H9 (cell line): ENCODE measurements at regions not wholly inside any gene's neighbourhood (a gene's known extent, or its start where the extent isn't known, plus 50 kb on each side); places are given as distances from the start of the nearest gene placed in this dataset.
"Not testable (repeated sequence)": the region's sequence is repeated elsewhere in the genome, so short reads cannot be mapped to it uniquely, and the experiment has no call there.

Experiments used
- DNase-seq: peaks from one replicate; pipeline ENCODE4 v3.0.0-alpha.2; 2017
- H2AFZ ChIP-seq: one replicate; pipeline ENCODE4 v1.6.1; 2013; ENCODE audit warnings: mild to moderate bottlenecking, low read length, control low read depth, moderate library complexity
- H2AK5ac ChIP-seq: 2 replicates; pipeline ENCODE4 v1.6.1; 2013; ENCODE audit warnings: low read length, control low read depth, mixed read lengths; ENCODE audit not compliant: insufficient read length
- H2BK120ac ChIP-seq: one replicate; pipeline ENCODE4 v1.6.1; 2013; ENCODE audit warnings: low read depth, mild to moderate bottlenecking, low read length, control low read depth, inconsistent platforms; ENCODE audit not compliant: poor library complexity, severe bottlenecking
- H2BK12ac ChIP-seq: 2 replicates; pipeline ENCODE4 v1.6.1; 2013; ENCODE audit warnings: low read length, control low read depth, mixed read lengths, low read depth; ENCODE audit not compliant: insufficient read length
- H2BK15ac ChIP-seq: 2 replicates; pipeline ENCODE4 v1.6.1; 2013; ENCODE audit warnings: low read depth, low read length, control low read depth
- H2BK20ac ChIP-seq: one replicate; pipeline ENCODE4 v1.6.1; 2013; ENCODE audit warnings: low read depth, mild to moderate bottlenecking, low read length, control low read depth, inconsistent platforms; ENCODE audit not compliant: poor library complexity, severe bottlenecking
- H2BK5ac ChIP-seq: 2 replicates; pipeline ENCODE4 v1.6.1; 2013; ENCODE audit warnings: low read length, control low read depth, mixed read lengths; ENCODE audit not compliant: insufficient read length
- H3K14ac ChIP-seq: 2 replicates; pipeline ENCODE4 v1.6.1; 2013; ENCODE audit warnings: low read length, control low read depth; ENCODE audit not compliant: insufficient read depth
- H3K18ac ChIP-seq: 2 replicates; pipeline ENCODE4 v1.6.1; 2013; ENCODE audit warnings: low read depth, mild to moderate bottlenecking, mixed read lengths, low read length, control low read depth; ENCODE audit not compliant: insufficient read length
- H3K23ac ChIP-seq: 2 replicates; pipeline ENCODE4 v1.6.1; 2013; ENCODE audit warnings: low read length, control low read depth, mixed read lengths, low read depth; ENCODE audit not compliant: insufficient read length
- H3K23me2 ChIP-seq: 2 replicates; pipeline ENCODE4 v1.6.1; 2013; ENCODE audit warnings: low read depth, mild to moderate bottlenecking, mixed read lengths, low read length, control low read depth; ENCODE audit not compliant: insufficient read length, poor library complexity, severe bottlenecking
- H3K27ac ChIP-seq: 2 replicates; pipeline ENCODE4 v1.5.1; 2013; ENCODE audit warnings: low read length, control low read depth, mixed read lengths, low read depth; ENCODE audit not compliant: insufficient read length
- H3K27me3 ChIP-seq: 2 replicates; pipeline ENCODE4 v1.6.1; 2013; ENCODE audit warnings: low read length, control low read depth, inconsistent platforms; ENCODE audit not compliant: insufficient read depth
- H3K4ac ChIP-seq: 2 replicates; pipeline ENCODE4 v1.6.1; 2013; ENCODE audit warnings: low read depth, mild to moderate bottlenecking, control low read depth, inconsistent platforms, low read length, moderate library complexity
- H3K4me1 ChIP-seq: 2 replicates; pipeline ENCODE4 v1.6.1; 2013; ENCODE audit warnings: low read length, control low read depth, inconsistent platforms; ENCODE audit not compliant: insufficient read depth
- H3K4me2 ChIP-seq: 2 replicates; pipeline ENCODE4 v1.6.1; 2013; ENCODE audit warnings: low read length, control low read depth, mixed read lengths; ENCODE audit not compliant: insufficient read length, insufficient read depth
- H3K56ac ChIP-seq: 2 replicates; pipeline ENCODE4 v1.6.1; 2013; ENCODE audit warnings: low read depth, mild to moderate bottlenecking, mixed read lengths, low read length, control low read depth; ENCODE audit not compliant: insufficient read length
- H3K79me1 ChIP-seq: 2 replicates; pipeline ENCODE4 v1.6.1; 2013; ENCODE audit warnings: low read depth, mild to moderate bottlenecking, moderate library complexity, low read length, control low read depth, inconsistent platforms; ENCODE audit not compliant: insufficient read depth, poor library complexity, severe bottlenecking
- H3K79me2 ChIP-seq: 2 replicates; pipeline ENCODE4 v1.6.1; 2013; ENCODE audit warnings: low read length, control low read depth, inconsistent platforms; ENCODE audit not compliant: insufficient read depth
- H3K9ac ChIP-seq: 2 replicates; pipeline ENCODE4 v1.6.1; 2013; ENCODE audit warnings: low read length, control low read depth, mixed read lengths; ENCODE audit not compliant: insufficient read length; ENCODE audit errors: extremely low read depth
- H3K9me3 ChIP-seq: one replicate; pipeline ENCODE4 v1.6.1; 2013; ENCODE audit warnings: low read depth, low read length, inconsistent platforms; ENCODE audit not compliant: control insufficient read depth
- H3T11ph ChIP-seq: one replicate; pipeline ENCODE4 v1.6.1; 2013; ENCODE audit warnings: mild to moderate bottlenecking, low read length, control low read depth, inconsistent platforms
- H4K20me1 ChIP-seq: one replicate; pipeline ENCODE4 v1.6.1; 2013; ENCODE audit not compliant: control insufficient read depth, insufficient read length, insufficient read depth
- H4K5ac ChIP-seq: 2 replicates; pipeline ENCODE4 v1.6.1; 2013; ENCODE audit warnings: low read depth, mild to moderate bottlenecking, mixed read lengths, low read length, control low read depth; ENCODE audit not compliant: insufficient read length
- H4K8ac ChIP-seq: replicated peaks from 2 replicates; pipeline ENCODE4 v1.6.1; 2013; ENCODE audit warnings: low read length, control low read depth, mixed read lengths, low read depth; ENCODE audit not compliant: insufficient read length
- H4K91ac ChIP-seq: 2 replicates; pipeline ENCODE4 v1.6.1; 2013; ENCODE audit warnings: low read depth, mild to moderate bottlenecking, moderate library complexity, mixed read lengths, low read length, control low read depth; ENCODE audit not compliant: insufficient read length
- H3K27ac Mint-ChIP-seq, 3 experiments: 2 replicates in 2 of 3; 3 replicates in 1 of 3; pipeline ENCODE4 v1.8.0; 2020 to 2021; ENCODE audit warnings: mixed read lengths in 3 of 3, mild to moderate bottlenecking in 1 of 3, moderate library complexity in 1 of 3
- H3K27me3 Mint-ChIP-seq: 2 replicates; pipeline ENCODE4 v1.8.0; 2021; ENCODE audit warnings: low read depth, mild to moderate bottlenecking, moderate library complexity, mixed read lengths
- H3K36me3 Mint-ChIP-seq, 3 experiments: 2 replicates in 2 of 3; 3 replicates in 1 of 3; pipeline ENCODE4 v1.8.0; 2020 to 2021; ENCODE audit warnings: low read depth in 3 of 3, mixed read lengths in 3 of 3; ENCODE audit not compliant: insufficient read depth in 1 of 3
- H3K4me1 Mint-ChIP-seq, 2 experiments: 2 replicates each; pipeline ENCODE4 v1.8.0; 2020; ENCODE audit warnings: mixed read lengths in 2 of 2
- H3K4me3 Mint-ChIP-seq, 2 experiments: 2 replicates in 1 of 2; 3 replicates in 1 of 2; pipeline ENCODE4 v1.8.0; 2020 to 2021; ENCODE audit warnings: mild to moderate bottlenecking in 2 of 2, mixed read lengths in 2 of 2, moderate library complexity in 1 of 2
- H3K9me3 Mint-ChIP-seq, 2 experiments: 2 replicates in 1 of 2; 3 replicates in 1 of 2; pipeline ENCODE4 v1.8.0; 2020; ENCODE audit warnings: mild to moderate bottlenecking in 2 of 2, mixed read lengths in 2 of 2, moderate library complexity in 1 of 2
- WGBS: extraction: QIAGEN DNeasy Blood & Tissue Kit; methylation state at CpG from one replicate; pipeline ENCODE4 v1.1.7; 2013; ENCODE audit warnings: missing lambda C conversion rate, low lambda C conversion rate, mixed read lengths; ENCODE audit not compliant: insufficient read length; ENCODE audit errors: extremely low coverage; 5-methylcytosine and 5-hydroxymethylcytosine counted together
- TF ChIP-seq, protein P1 (sequence below): fragments of 200-600 bp; sonication (generic); conservative IDR thresholded peaks from 3 replicates; pipeline ENCODE4 v1.8.0; 2021; ENCODE audit warnings: antibody characterized with exemption, mild to moderate bottlenecking

- H2BK5ac ChIP-seq = no peak overlapping the region
- Mint-ChIP-seq H3K4me3 (no peak overlapping the region), H3K4me1 (peaks cover 0 to 15% of the 10 kb centered on the region in 2 experiments; a peak in 3 of 4 replicates), H3K36me3 (no peaks in the 10 kb centered on the region), H3K9me3 (no peaks in the 10 kb centered on the region; a peak in 1 of 5 replicates), H3K27me3 (peaks cover 4% of the 10 kb centered on the region), H3K27ac (no peak overlapping the region)
- H2BK12ac ChIP-seq = no peak overlapping the region
- H2AFZ ChIP-seq = no peak overlapping the region
- no peak overlapping the region for H2BK20ac ChIP-seq
- H2BK15ac ChIP-seq = no peak overlapping the region
- no peak overlapping the region for H3K14ac ChIP-seq
- no CpG with 5 or more reads among the region's 35 CpGs for WGBS
- no peak overlapping the region for H4K8ac ChIP-seq
- no peaks in the 10 kb centered on the region for H4K20me1 ChIP-seq
- no peak overlapping the region for H4K91ac ChIP-seq
- H3K4me2 ChIP-seq = no peak overlapping the region
- no peaks in the 10 kb centered on the region for H3K23me2 ChIP-seq
- no peak overlapping the region for H3K23ac ChIP-seq
- H2AK5ac ChIP-seq = no peak overlapping the region
- TF ChIP-seq, protein P1, sequence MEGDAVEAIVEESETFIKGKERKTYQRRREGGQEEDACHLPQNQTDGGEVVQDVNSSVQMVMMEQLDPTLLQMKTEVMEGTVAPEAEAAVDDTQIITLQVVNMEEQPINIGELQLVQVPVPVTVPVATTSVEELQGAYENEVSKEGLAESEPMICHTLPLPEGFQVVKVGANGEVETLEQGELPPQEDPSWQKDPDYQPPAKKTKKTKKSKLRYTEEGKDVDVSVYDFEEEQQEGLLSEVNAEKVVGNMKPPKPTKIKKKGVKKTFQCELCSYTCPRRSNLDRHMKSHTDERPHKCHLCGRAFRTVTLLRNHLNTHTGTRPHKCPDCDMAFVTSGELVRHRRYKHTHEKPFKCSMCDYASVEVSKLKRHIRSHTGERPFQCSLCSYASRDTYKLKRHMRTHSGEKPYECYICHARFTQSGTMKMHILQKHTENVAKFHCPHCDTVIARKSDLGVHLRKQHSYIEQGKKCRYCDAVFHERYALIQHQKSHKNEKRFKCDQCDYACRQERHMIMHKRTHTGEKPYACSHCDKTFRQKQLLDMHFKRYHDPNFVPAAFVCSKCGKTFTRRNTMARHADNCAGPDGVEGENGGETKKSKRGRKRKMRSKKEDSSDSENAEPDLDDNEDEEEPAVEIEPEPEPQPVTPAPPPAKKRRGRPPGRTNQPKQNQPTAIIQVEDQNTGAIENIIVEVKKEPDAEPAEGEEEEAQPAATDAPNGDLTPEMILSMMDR = no peak
- no peak overlapping the region for H3K56ac ChIP-seq
- H3K4ac ChIP-seq = no peak overlapping the region
- no peak overlapping the region for H3K18ac ChIP-seq
- no peaks in the 10 kb centered on the region for H3K4me1 ChIP-seq
- no peak overlapping the region for H3T11ph ChIP-seq
- no peak overlapping the region for H4K5ac ChIP-seq
- no peaks in the 10 kb centered on the region for H3K79me1 ChIP-seq
- H3K9ac ChIP-seq = no peak overlapping the region
- no peak overlapping the region for H2BK120ac ChIP-seq
- no peaks in the 10 kb centered on the region for H3K27me3 ChIP-seq
- no peak overlapping the region for H3K27ac ChIP-seq
- H3K79me2 ChIP-seq = no peaks in the 10 kb centered on the region
- H3K9me3 ChIP-seq = no peaks in the 10 kb centered on the region
- no peak for DNase-seq
These were observed 156.9 kb downstream of the LAT start for GRCh38 chr16:29141586-29142324.

- H3K79me2 ChIP-seq, H3K4me3 Mint-ChIP-seq, H3K4me1 ChIP-seq, H2BK5ac ChIP-seq, H3K9me3 Mint-ChIP-seq, H2BK120ac ChIP-seq, H4K91ac ChIP-seq, H3K27ac ChIP-seq, H3K4me2 ChIP-seq, H3K14ac ChIP-seq, H3K27me3 ChIP-seq, H3K9ac ChIP-seq, H3K23me2 ChIP-seq, H2BK20ac ChIP-seq, H4K20me1 ChIP-seq, DNase-seq, H2BK12ac ChIP-seq, H3K27me3 Mint-ChIP-seq, H3K23ac ChIP-seq, H2BK15ac ChIP-seq, H3K18ac ChIP-seq, H2AK5ac ChIP-seq, H3K9me3 ChIP-seq, H2AFZ ChIP-seq, H4K5ac ChIP-seq, H3K36me3 Mint-ChIP-seq, H3K27ac Mint-ChIP-seq, H3K56ac ChIP-seq, H4K8ac ChIP-seq, H3K79me1 ChIP-seq, H3T11ph ChIP-seq, H3K4ac ChIP-seq: not testable (repeated sequence)
- WGBS = no CpG with 5 or more reads among the region's 12 CpGs
- peaks cover 0 to 15% of the 10 kb centered on the region in 2 experiments; a peak in 3 of 4 replicates for H3K4me1 Mint-ChIP-seq
These were observed 156.3 kb downstream of the LAT start for GRCh38 chr16:29141121-29141520.
